Smooth muscle cell (in vitro differentiated cells): ENCODE measurements at regions not wholly inside any gene's neighbourhood (a gene's known extent, or its start where the extent isn't known, plus 50 kb on each side); places are given as distances from the start of the nearest gene placed in this dataset.
A peak's percentile ranks its signal among the peaks of the same experiment; 100 is the strongest.

Source experiments
- DNase-seq: peaks from one replicate; lab custom pipeline; 2025; ENCODE audit not compliant: unreplicated experiment; lab: John Stamatoyannopoulos, UW
- H2AFZ ChIP-seq: fragments of 200-600 bp; sonication (generic); 2 replicates; pipeline ENCODE4 v1.6.0; 2016; ENCODE audit warnings: antibody characterized with exemption, low read depth, mild to moderate bottlenecking
- H3F3A ChIP-seq: fragments of 200-600 bp; sonication (generic); 2 replicates; pipeline ENCODE4 v1.6.0; 2017; ENCODE audit warnings: antibody characterized with exemption, low read depth
- H3K27ac ChIP-seq: fragments of 200-600 bp; sonication (generic); 2 replicates; pipeline ENCODE4 v1.5.1; 2016; ENCODE audit warnings: low read depth, mild to moderate bottlenecking
- H3K27me3 ChIP-seq: fragments of 200-600 bp; sonication (generic); 2 replicates; pipeline ENCODE4 v1.6.1; 2016; ENCODE audit warnings: low read depth, mild to moderate bottlenecking
- H3K36me3 ChIP-seq: fragments of 200-600 bp; sonication (generic); 2 replicates; pipeline ENCODE4 v1.5.1; 2016; ENCODE audit warnings: low read depth
- H3K4me1 ChIP-seq: fragments of 200-600 bp; sonication (generic); 2 replicates; pipeline ENCODE4 v1.5.1; 2016; ENCODE audit warnings: low read depth
- H3K4me2 ChIP-seq: fragments of 200-600 bp; sonication (generic); 2 replicates; pipeline ENCODE4 v1.6.0; 2016; ENCODE audit warnings: mild to moderate bottlenecking
- H3K4me3 ChIP-seq: fragments of 200-600 bp; sonication (generic); 2 replicates; pipeline ENCODE4 v1.5.1; 2016; ENCODE audit warnings: mild to moderate bottlenecking
- H3K79me2 ChIP-seq: fragments of 200-600 bp; sonication (generic); 2 replicates; pipeline ENCODE4 v1.6.0; 2016; ENCODE audit warnings: low read depth, mild to moderate bottlenecking
- H3K9ac ChIP-seq: fragments of 200-600 bp; sonication (generic); 2 replicates; pipeline ENCODE4 v1.6.0; 2016; ENCODE audit warnings: low read depth
- H3K9me3 ChIP-seq: fragments of 200-600 bp; sonication (generic); replicated peaks from 2 replicates; pipeline ENCODE4 v1.5.1; 2016; ENCODE audit warnings: low read depth
- H4K20me1 ChIP-seq: fragments of 200-600 bp; sonication (generic); 2 replicates; pipeline ENCODE4 v1.6.0; 2016; ENCODE audit warnings: low read depth
- WGBS: methylation state at CpG from one replicate; pipeline ENCODE4 v1.1.7; 2016; ENCODE audit warnings: low lambda C conversion rate; 5-methylcytosine and 5-hydroxymethylcytosine counted together
- TF ChIP-seq, protein P1 (sequence below): fragments of 200-600 bp; sonication (generic); IDR thresholded peaks from 2 replicates; pipeline ENCODE4 v1.5.1; 2017; ENCODE audit warnings: borderline replicate concordance, mild to moderate bottlenecking, antibody characterized with exemption; ENCODE audit not compliant: insufficient read depth, poor library complexity, severe bottlenecking

DNA sequence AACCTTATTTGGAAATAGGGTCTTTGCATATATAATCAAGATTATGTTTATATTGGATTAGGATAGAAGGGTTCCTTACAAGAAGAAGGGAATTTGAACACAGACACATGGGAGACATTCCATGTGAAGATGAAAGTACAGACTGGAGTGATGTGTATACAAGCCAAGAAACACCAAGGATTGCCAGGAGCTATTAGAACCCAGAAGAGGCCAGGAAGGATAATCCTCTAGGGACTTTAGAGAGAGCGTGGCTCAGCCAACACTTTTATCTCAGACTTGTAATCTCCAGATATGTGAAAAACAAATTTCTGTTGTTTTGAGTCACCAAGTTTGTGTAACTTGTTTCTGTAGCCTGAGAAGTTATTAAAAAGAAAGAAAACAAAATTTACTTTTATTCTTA is 1173.9 kb upstream of the CITED2 start:
- TF ChIP-seq, protein P1, sequence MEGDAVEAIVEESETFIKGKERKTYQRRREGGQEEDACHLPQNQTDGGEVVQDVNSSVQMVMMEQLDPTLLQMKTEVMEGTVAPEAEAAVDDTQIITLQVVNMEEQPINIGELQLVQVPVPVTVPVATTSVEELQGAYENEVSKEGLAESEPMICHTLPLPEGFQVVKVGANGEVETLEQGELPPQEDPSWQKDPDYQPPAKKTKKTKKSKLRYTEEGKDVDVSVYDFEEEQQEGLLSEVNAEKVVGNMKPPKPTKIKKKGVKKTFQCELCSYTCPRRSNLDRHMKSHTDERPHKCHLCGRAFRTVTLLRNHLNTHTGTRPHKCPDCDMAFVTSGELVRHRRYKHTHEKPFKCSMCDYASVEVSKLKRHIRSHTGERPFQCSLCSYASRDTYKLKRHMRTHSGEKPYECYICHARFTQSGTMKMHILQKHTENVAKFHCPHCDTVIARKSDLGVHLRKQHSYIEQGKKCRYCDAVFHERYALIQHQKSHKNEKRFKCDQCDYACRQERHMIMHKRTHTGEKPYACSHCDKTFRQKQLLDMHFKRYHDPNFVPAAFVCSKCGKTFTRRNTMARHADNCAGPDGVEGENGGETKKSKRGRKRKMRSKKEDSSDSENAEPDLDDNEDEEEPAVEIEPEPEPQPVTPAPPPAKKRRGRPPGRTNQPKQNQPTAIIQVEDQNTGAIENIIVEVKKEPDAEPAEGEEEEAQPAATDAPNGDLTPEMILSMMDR, result no peak
- Histone ChIP-seq H3F3A (no peaks in the 10 kb centered on the region), H3K36me3 (no peaks in the 10 kb centered on the region), H3K4me3 (no peak overlapping the region), H3K4me1 (no peaks in the 10 kb centered on the region), H3K9me3 (no peaks in the 10 kb centered on the region), H3K27ac (no peak overlapping the region), H2AFZ (no peak overlapping the region), H3K4me2 (no peak overlapping the region), H3K79me2 (no peaks in the 10 kb centered on the region), H3K9ac (no peak overlapping the region), H3K27me3 (no peaks in the 10 kb centered on the region), H4K20me1 (no peaks in the 10 kb centered on the region)
- DNase-seq, result no peak
- WGBS, result 40% methylated on average over 1 of the region's 1 CpG

DNA sequence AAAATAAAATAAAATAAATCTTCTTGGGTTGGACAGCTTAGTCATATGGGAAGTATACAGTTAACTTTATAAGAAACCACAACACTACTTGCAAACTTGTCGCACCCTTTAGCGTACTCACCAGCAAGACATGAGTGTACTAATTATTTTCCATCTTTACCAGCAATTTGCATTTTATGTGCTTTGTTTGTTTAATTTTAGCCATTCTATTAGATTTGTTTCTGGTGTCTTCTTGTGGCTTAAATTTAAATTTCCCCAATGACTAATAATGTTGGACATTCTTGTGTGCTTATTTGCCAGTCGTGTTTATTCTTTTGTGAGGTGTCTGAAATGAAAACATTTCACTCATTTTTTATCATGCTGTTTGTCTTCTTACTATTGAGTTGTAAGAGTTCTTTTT is 1172.2 kb upstream of the CITED2 start:
- no peak overlapping the region for H3K4me3 ChIP-seq

DNA sequence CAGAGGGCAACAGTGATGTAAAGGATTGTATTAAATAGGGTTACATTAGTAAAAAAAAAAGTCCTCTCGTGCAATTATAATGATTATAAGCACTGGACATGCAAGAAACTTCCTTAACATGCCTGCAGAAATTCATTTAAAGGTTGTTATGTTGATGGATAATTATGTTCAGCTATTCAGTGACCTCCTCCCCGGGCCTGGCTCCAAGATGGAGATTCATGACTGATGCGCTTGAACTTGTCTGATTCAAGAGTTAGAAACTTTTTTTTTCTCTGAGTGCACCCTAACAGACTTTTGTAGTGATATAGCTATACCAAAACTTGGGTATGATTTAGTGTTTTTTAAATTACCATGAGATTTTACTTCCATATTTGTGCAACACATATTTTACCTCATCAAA is 1170.0 kb upstream of the CITED2 start:
- WGBS, result 90% methylated on average over 3 of the region's 3 CpGs
- Histone ChIP-seq H3K27me3 (no peaks in the 10 kb centered on the region), H3K4me3 (no peak overlapping the region), H3K4me1 (peaks cover 5% of the 10 kb centered on the region), H3K4me2 (no peak overlapping the region), H3K9me3 (no peaks in the 10 kb centered on the region), H3F3A (no peaks in the 10 kb centered on the region), H3K9ac (no peak overlapping the region), H3K79me2 (no peaks in the 10 kb centered on the region), H4K20me1 (no peaks in the 10 kb centered on the region), H3K36me3 (no peaks in the 10 kb centered on the region), H3K27ac (no peak overlapping the region), H2AFZ (no peak overlapping the region)
- TF ChIP-seq, protein P1, result no peak
- no peak for DNase-seq

More for the DNA sequence above, 1172.2 kb upstream of the CITED2 start:
- H3K79me2 ChIP-seq, result no peaks in the 10 kb centered on the region
- no peaks in the 10 kb centered on the region for H3K36me3 ChIP-seq
- DNase-seq, result no peak
- H4K20me1 ChIP-seq, result no peaks in the 10 kb centered on the region
- WGBS, result 52% methylated on average over 3 of the region's 3 CpGs
- H2AFZ ChIP-seq, result peak overlapping the region; percentile 21
- H3K27ac ChIP-seq, result no peak overlapping the region
- TF ChIP-seq, protein P1, result no peak
- H3F3A ChIP-seq, result no peaks in the 10 kb centered on the region
- H3K4me1 ChIP-seq, result peaks cover under 1% of the 10 kb centered on the region
- no peak overlapping the region for H3K9ac ChIP-seq
- H3K4me2 ChIP-seq, result peak overlapping the region; percentile 3
- no peaks in the 10 kb centered on the region for H3K27me3 ChIP-seq
- H3K9me3 ChIP-seq, result no peaks in the 10 kb centered on the region

DNA sequence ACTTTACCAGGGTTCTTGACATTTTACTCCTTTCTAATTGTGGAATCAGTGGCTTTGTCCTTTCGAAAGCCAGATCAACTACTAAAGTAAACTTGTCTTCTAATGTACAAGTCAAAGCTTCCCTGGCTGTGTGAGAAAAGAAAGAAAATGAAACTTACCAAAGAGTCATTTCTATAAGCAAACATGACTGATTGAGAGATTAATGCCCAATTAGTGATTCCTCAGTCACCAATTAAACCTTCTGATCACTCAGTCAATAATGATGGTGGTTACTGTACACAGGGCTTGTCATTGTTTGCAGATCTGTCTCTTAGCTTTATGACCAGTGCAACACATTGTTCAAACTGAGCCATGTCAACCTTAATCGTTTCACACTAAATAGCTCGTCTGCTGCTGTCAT is 1168.4 kb upstream of the CITED2 start:
- Histone ChIP-seq H3K4me2 (no peak overlapping the region), H3K9ac (no peak overlapping the region), H3K9me3 (no peaks in the 10 kb centered on the region), H3K27ac (no peak overlapping the region), H3K36me3 (no peaks in the 10 kb centered on the region), H4K20me1 (no peaks in the 10 kb centered on the region), H3K4me1 (peaks cover 13% of the 10 kb centered on the region), H3F3A (peaks cover 9% of the 10 kb centered on the region), H3K79me2 (no peaks in the 10 kb centered on the region), H3K27me3 (no peaks in the 10 kb centered on the region), H3K4me3 (no peak overlapping the region), H2AFZ (peak overlapping the region; percentile 2)
- no peak for DNase-seq
- 85% methylated on average over 3 of the region's 3 CpGs for WGBS
- TF ChIP-seq, protein P1, result no peak
